Endothelial cell of umbilical vein (primary cell): ENCODE measurements at regions not wholly inside any gene's neighbourhood (a gene's known extent, or its start where the extent isn't known, plus 50 kb on each side); places are given as distances from the start of the nearest gene placed in this dataset.

Source experiments
- BruUV-seq: library from RNA; stranded (reverse); fragments of 400-500 nt; replicated peaks from 2 replicates; lab custom pipeline; 2021; lab: Mats Ljungman, UMichigan
- CTCF ChIA-PET: fragments of 300-600, 350-600 bp; sonication (Branson Sonifier 250); formaldehyde crosslinking; loops from one replicate; lab custom pipeline; 2021; ENCODE audit warnings: antibody characterized with exemption, inconsistent platforms; lab: Charles Lee
- POLR2A ChIA-PET: fragments of 300-600, 350-600 bp; sonication (Branson Sonifier 250); formaldehyde crosslinking; loops from one replicate; lab custom pipeline; 2021; ENCODE audit warnings: antibody characterized with exemption, inconsistent platforms; lab: Charles Lee
- DNase-seq: peaks from one replicate; pipeline ENCODE4 v3.0.0-alpha.2; 2011; ENCODE audit warnings: low read depth, low spot score
- FAIRE-seq: peaks from 2 replicates; lab custom pipeline; 2011; peaks lifted over from hg19 to GRCh38; lab: Jason Lieb, UNC
- H2AFZ ChIP-seq: 2 replicates; pipeline ENCODE4 v1.6.0; 2012; ENCODE audit warnings: low read depth, low read length, control low read depth, inconsistent platforms
- H3K27ac ChIP-seq: 2 replicates; pipeline ENCODE4 v1.5.1; 2011; ENCODE audit warnings: low read depth, mild to moderate bottlenecking, control low read depth, low read length, moderate library complexity; ENCODE audit not compliant: insufficient read depth
- H3K27me3 ChIP-seq, 2 experiments: 2 replicates each; pipeline versions ENCODE4 v1.6.0 to v1.6.1; 2011; ENCODE audit warnings: low read length in 2 of 2, mixed read lengths in 1 of 2; ENCODE audit not compliant: control insufficient read depth in 2 of 2, insufficient read depth in 2 of 2
- H3K36me3 ChIP-seq, 2 experiments: 2 replicates in 1 of 2; 3 replicates in 1 of 2; pipeline ENCODE4 v1.5.1; 2011; ENCODE audit warnings: low read length in 2 of 2, mild to moderate bottlenecking in 1 of 2, moderate library complexity in 1 of 2; ENCODE audit not compliant: control insufficient read depth in 2 of 2, insufficient read depth in 2 of 2; ENCODE audit errors: extremely low read depth in 1 of 2
- H3K4me1 ChIP-seq: 3 replicates; pipeline ENCODE4 v1.5.1; 2011; ENCODE audit warnings: mild to moderate bottlenecking, low read length; ENCODE audit not compliant: control insufficient read depth, insufficient read depth; ENCODE audit errors: extremely low read depth
- H3K4me2 ChIP-seq: 2 replicates; pipeline ENCODE4 v1.6.1; 2011; ENCODE audit warnings: low read length, control low read depth, mixed read lengths; ENCODE audit not compliant: insufficient read depth
- H3K4me3 ChIP-seq, 3 experiments: fragments of 200-600 bp in 1 of 3; sonication (generic), shearing (Covaris generic) in 1 of 3; replicated peaks in 1 of 3; 2 replicates each; pipeline ENCODE4 v1.5.1; 2011 to 2016; ENCODE audit warnings: control low read depth in 3 of 3, low read length in 3 of 3, mild to moderate bottlenecking in 2 of 3, inconsistent platforms in 1 of 3, low read depth in 1 of 3, moderate library complexity in 1 of 3; ENCODE audit not compliant: insufficient read depth in 1 of 3
- H3K79me2 ChIP-seq: 2 replicates; pipeline ENCODE4 v1.6.0; 2012; ENCODE audit warnings: low read length, inconsistent platforms; ENCODE audit not compliant: control insufficient read depth, insufficient read depth
- H3K9ac ChIP-seq: replicated peaks from 2 replicates; pipeline ENCODE3; 2011; ENCODE audit warnings: low read length, control low read depth; ENCODE audit not compliant: insufficient read depth; ENCODE audit errors: extremely low read depth
- H3K9me1 ChIP-seq: replicated peaks from 3 replicates; pipeline ENCODE4 v1.6.0; 2011; ENCODE audit warnings: mild to moderate bottlenecking, low read length; ENCODE audit not compliant: control insufficient read depth, insufficient read depth; ENCODE audit errors: extremely low read depth
- H3K9me3 ChIP-seq: replicated peaks from 2 replicates; pipeline ENCODE4 v1.5.1; 2012; ENCODE audit warnings: low read length, inconsistent platforms; ENCODE audit not compliant: control insufficient read depth, insufficient read depth
- H4K20me1 ChIP-seq: replicated peaks from 2 replicates; pipeline ENCODE3; 2011; ENCODE audit warnings: mild to moderate bottlenecking, low read length; ENCODE audit not compliant: control insufficient read depth, insufficient read depth; ENCODE audit errors: extremely low read depth
- EZH2 ChIP-seq: IDR thresholded peaks from 2 replicates; pipeline ENCODE4 v1.6.1; 2012; ENCODE audit warnings: borderline replicate concordance, low read depth, mild to moderate bottlenecking, moderate library complexity, low read length, inconsistent platforms; ENCODE audit not compliant: severe bottlenecking
- FOS ChIP-seq: IDR thresholded peaks from 2 replicates; pipeline ENCODE4 v1.6.1; 2011; ENCODE audit warnings: mild to moderate bottlenecking, low read length, moderate library complexity, borderline replicate concordance; ENCODE audit not compliant: insufficient read depth
- GATA2 ChIP-seq: IDR thresholded peaks from 2 replicates; pipeline ENCODE4 v1.7.0; 2011; ENCODE audit warnings: low read depth, mild to moderate bottlenecking, moderate library complexity, mixed read lengths, low read length; ENCODE audit not compliant: insufficient read length, insufficient read depth
- JUN ChIP-seq: IDR thresholded peaks from 2 replicates; pipeline ENCODE4 v1.6.1; 2011; ENCODE audit warnings: borderline replicate concordance, low read depth; ENCODE audit not compliant: insufficient read length, insufficient read depth
- MYC ChIP-seq: IDR thresholded peaks from one replicate; pipeline ENCODE4 v1.6.1; 2011; ENCODE audit warnings: mild to moderate bottlenecking, low read depth, low read length
- POLR2A ChIP-seq: IDR thresholded peaks from 2 replicates; pipeline ENCODE4 v1.6.1; 2012; ENCODE audit warnings: low read depth, mild to moderate bottlenecking, control low read depth, low read length
- POLR2AphosphoS5 ChIP-seq: IDR thresholded peaks from 2 replicates; pipeline ENCODE4 v1.6.1; 2012; ENCODE audit warnings: low read depth, mild to moderate bottlenecking, control low read depth, low read length, moderate library complexity; ENCODE audit not compliant: insufficient read depth
- dilution Hi-C: fragments of 300-500 bp; cut with MboI; formaldehyde crosslinking; loops from one replicate; pipeline ENCODE4 v1.15.0; 2019; ENCODE audit warnings: low sequenced_read_pairs; ENCODE audit not compliant: extremely low pct_ligation_motif_present
- intact Hi-C: fragments of 100-400 bp; cut with micrococcal nuclease; formaldehyde crosslinking; loops from one replicate; pipeline ENCODE4 v1.10.0; 2022
- TF ChIP-seq, protein P1 (sequence below), 2 donors: IDR thresholded peaks; 1 replicate in 1 of 2; 2 replicates in 1 of 2; pipeline ENCODE4 v1.5.1; 2011; ENCODE audit warnings: low read length in 2 of 2, mild to moderate bottlenecking in 2 of 2, moderate library complexity in 2 of 2, control low read depth in 1 of 2, inconsistent platforms in 1 of 2, low read depth in 1 of 2; ENCODE audit not compliant: insufficient read depth in 1 of 2; ENCODE audit errors: extremely low read depth in 1 of 2
- TF ChIP-seq, protein P2 (sequence below): IDR thresholded peaks from 2 replicates; pipeline ENCODE4 v1.6.1; 2011; ENCODE audit not compliant: insufficient read depth, insufficient read length

DNA sequence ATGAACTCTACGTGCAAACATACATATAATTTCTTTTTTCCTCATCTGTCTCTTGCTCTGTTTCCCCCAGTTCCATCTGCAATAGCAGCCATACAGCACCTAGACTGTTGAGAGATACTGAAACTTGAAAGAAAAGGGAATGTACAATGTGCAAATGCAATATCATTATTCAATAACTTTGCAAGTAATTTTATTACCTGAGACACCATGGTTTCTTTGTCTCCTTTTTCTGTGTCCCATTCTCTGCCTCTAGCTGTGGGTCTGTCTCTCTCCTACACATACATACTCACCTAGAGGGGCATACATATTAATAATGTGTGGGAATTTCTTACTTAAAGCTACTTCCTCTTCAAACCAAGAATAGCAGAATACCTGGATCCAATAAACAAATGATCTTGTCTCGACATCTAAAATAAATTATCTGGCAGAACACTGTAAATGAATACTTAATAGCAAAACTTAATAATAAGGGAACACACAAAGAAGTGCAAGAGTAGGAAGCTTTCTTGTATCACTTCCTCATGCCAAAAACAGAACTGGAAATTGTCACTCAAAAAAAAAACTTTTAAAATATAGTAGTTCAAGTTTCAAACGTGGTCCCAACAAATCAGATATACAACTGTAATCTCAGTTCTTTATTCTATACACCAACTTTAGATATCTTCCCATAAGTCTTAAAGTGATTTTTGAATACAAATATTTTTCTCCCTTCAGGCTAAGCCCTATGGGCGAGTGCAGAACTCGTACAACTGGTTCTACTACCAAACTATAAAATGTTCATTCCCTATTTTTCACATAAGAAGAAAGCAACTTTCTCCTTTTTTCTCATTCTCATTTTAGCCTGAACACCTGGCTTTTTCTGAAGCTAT is 194.6 kb downstream of the NRIP1 start:
- H2AFZ ChIP-seq = no peak overlapping the region
- H3K9ac ChIP-seq = no peak overlapping the region
- H3K27me3 ChIP-seq = no peaks in the 10 kb centered on the region
- H3K4me1 ChIP-seq = no peaks in the 10 kb centered on the region
- no peak for FAIRE-seq
- no peaks in the 10 kb centered on the region for H4K20me1 ChIP-seq
- BruUV-seq = no TSS peak
- TF ChIP-seq POLR2AphosphoS5 = no peak
- TF ChIP-seq GATA2 = no peak
- TF ChIP-seq EZH2 = no peak
- no peaks in the 10 kb centered on the region for H3K79me2 ChIP-seq
- H3K4me3 ChIP-seq = no peak overlapping the region
- H3K9me1 ChIP-seq = no peaks in the 10 kb centered on the region
- intact Hi-C loops = loop anchor here (10.0 kb wide), 3 partner anchors 85 to 325 kb away; no protein-coding TSS in a partner anchor
- dilution Hi-C loops = no loop called here
- CTCF ChIA-PET = interaction anchor here (1.2 kb wide), 1 partner anchor 613 kb away, joined by 3 read pairs; no protein-coding TSS in a partner anchor
- H3K4me2 ChIP-seq = no peak overlapping the region
- H3K36me3 ChIP-seq = no peaks in the 10 kb centered on the region
- POLR2A ChIA-PET = no interaction called here
- no peak for DNase-seq
- H3K27ac ChIP-seq = no peak overlapping the region
- no peaks in the 10 kb centered on the region for H3K9me3 ChIP-seq

DNA sequence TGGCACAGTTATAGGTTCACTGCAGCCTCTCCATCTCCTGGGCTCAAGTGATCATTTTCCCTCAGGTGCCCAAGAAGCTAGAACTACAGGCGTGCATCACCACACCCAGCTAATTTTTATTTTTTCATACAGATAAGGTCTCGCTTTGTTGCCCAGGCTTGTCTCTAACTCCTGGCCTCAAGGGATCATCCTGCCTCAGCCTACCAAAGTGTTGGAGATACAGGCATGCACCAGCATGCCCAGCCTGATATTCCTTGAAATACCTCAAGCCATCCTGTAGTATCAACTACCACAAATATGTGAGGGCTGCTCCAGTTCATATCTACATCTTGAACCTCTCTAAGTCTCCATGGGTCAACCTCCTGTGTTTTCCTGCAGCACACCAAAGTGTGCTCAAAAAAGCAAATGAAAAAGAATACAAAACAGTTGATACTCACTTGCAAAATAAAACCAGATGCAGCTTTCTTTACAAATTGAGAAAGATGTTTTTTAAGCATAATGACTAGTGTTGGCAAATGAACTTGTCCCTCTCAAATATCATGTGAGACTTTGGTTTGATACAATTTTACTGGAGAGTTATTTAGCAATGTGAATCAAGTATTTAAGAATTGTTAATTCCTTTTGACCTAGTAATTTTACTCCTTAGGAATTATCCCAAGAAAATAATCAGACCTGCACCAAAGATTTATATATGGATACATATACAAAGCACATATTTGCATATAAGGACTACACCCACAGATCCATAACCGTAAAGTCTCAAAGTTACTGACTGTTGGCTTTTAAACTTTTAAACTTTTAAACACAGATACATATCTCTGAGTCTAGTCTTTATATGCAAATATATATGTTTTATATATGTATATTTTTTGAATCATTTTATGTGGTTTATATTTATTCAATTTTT is 197.7 kb downstream of the NRIP1 start:
- Histone ChIP-seq H2AFZ (no peak overlapping the region), H3K27ac (no peak overlapping the region), H3K9me3 (no peaks in the 10 kb centered on the region), H3K36me3 (no peaks in the 10 kb centered on the region), H4K20me1 (no peaks in the 10 kb centered on the region), H3K79me2 (no peaks in the 10 kb centered on the region), H3K4me3 (no peak overlapping the region), H3K27me3 (no peaks in the 10 kb centered on the region), H3K4me1 (peaks cover 4% of the 10 kb centered on the region), H3K4me2 (no peak overlapping the region), H3K9ac (no peak overlapping the region), H3K9me1 (no peaks in the 10 kb centered on the region)
- BruUV-seq = no TSS peak
- intact Hi-C loops (loop anchor here (1.0 to 10.0 kb wide), 3 partner anchors 20 to 328 kb away; no protein-coding TSS in a partner anchor), dilution Hi-C loops (no loop called here)
- CTCF ChIA-PET = interaction anchor here (0.9 to 1.1 kb wide), 2 partner anchors 10 to 14 kb away, joined by 3 read pairs; no protein-coding TSS in a partner anchor
- FAIRE-seq = no peak
- POLR2A ChIA-PET = no interaction called here
- TF ChIP-seq MYC (no peak), GATA2 (no peak), POLR2AphosphoS5 (no peak), FOS (no peak), EZH2 (no peak), POLR2A (no peak), JUN (no peak)
- TF ChIP-seq, protein P1, sequence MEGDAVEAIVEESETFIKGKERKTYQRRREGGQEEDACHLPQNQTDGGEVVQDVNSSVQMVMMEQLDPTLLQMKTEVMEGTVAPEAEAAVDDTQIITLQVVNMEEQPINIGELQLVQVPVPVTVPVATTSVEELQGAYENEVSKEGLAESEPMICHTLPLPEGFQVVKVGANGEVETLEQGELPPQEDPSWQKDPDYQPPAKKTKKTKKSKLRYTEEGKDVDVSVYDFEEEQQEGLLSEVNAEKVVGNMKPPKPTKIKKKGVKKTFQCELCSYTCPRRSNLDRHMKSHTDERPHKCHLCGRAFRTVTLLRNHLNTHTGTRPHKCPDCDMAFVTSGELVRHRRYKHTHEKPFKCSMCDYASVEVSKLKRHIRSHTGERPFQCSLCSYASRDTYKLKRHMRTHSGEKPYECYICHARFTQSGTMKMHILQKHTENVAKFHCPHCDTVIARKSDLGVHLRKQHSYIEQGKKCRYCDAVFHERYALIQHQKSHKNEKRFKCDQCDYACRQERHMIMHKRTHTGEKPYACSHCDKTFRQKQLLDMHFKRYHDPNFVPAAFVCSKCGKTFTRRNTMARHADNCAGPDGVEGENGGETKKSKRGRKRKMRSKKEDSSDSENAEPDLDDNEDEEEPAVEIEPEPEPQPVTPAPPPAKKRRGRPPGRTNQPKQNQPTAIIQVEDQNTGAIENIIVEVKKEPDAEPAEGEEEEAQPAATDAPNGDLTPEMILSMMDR (IDR thresholded peaks at IDR 0.05; ENCODE audit: extremely low read depth in 1 of 2, insufficient read depth in 1 of 2, low read depth in 1 of 2, low read length in 2 of 2) = no peak
- TF ChIP-seq, protein P2, sequence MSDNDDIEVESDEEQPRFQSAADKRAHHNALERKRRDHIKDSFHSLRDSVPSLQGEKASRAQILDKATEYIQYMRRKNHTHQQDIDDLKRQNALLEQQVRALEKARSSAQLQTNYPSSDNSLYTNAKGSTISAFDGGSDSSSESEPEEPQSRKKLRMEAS = no peak
- no peak for DNase-seq
